Bronchial epithelial cell (primary cell): ENCODE measurements at regions not wholly inside any gene's neighbourhood (a gene's known extent, or its start where the extent isn't known, plus 50 kb on each side); places are given as distances from the start of the nearest gene placed in this dataset.

Experiments
- DNase-seq: peaks from one replicate; pipeline ENCODE4 v3.0.0-alpha.2; 2010; ENCODE audit warnings: low read depth
- FAIRE-seq: peaks from 2 replicates; lab custom pipeline; 2011; peaks lifted over from hg19 to GRCh38; lab: Jason Lieb, UNC
- H3K27me3 ChIP-seq: 2 replicates; pipeline ENCODE4 v1.5.1; 2011; ENCODE audit warnings: low read length; ENCODE audit not compliant: control insufficient read depth, insufficient read depth
- H3K36me3 ChIP-seq: 2 replicates; pipeline ENCODE4 v1.5.1; 2011; ENCODE audit warnings: low read length; ENCODE audit not compliant: control insufficient read depth, insufficient read depth
- H3K4me3 ChIP-seq: 2 replicates; pipeline ENCODE4 v1.5.1; 2011; ENCODE audit warnings: mild to moderate bottlenecking, low read depth, low read length, control low read depth
- CTCF ChIP-seq: IDR thresholded peaks from 2 replicates; pipeline ENCODE4 v1.5.1; 2011; ENCODE audit warnings: mild to moderate bottlenecking, moderate library complexity, low read length, control low read depth, inconsistent platforms; ENCODE audit not compliant: insufficient read depth, severe bottlenecking

GRCh38 chr2:6495466-6495865, 370.2 kb downstream of the CMPK2 start:
- Histone ChIP-seq H3K27me3 (no peaks in the 10 kb centered on the region), H3K4me3 (no peak overlapping the region), H3K36me3 (no peaks in the 10 kb centered on the region)
- TF ChIP-seq CTCF, result no peak
- FAIRE-seq (no peak), DNase-seq (no peak)

DNA sequence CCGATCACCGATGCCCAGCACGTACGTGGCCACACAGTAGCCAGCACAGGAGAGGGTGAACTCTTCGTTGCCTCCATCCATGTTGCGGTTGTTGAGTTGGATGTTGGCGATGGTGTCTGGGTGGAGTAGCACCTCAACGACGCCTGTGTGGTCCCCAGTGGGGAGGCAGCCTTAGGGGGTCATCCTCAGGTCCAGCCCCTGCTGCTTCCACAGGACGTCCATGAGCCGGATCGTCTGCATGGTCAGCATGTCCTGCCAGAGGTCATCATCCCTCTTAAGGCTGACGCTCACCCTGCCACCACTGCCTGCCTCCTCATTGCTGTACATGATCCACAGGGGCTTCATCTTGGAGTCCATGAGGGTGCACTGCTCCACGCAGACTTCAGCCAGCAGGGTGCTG, 369.3 kb downstream of the CMPK2 start:
- Histone ChIP-seq H3K36me3 (no peaks in the 10 kb centered on the region), H3K27me3 (no peaks in the 10 kb centered on the region), H3K4me3 (no peak overlapping the region)
- TF ChIP-seq CTCF, result no peak
- DNase-seq, result no peak
- FAIRE-seq, result no peak

GRCh38 chr2:6497048-6497447, 368.7 kb downstream of the CMPK2 start:
- DNase-seq, result no peak
- Histone ChIP-seq H3K36me3 (no peaks in the 10 kb centered on the region), H3K4me3 (no peak overlapping the region), H3K27me3 (no peaks in the 10 kb centered on the region)
- FAIRE-seq, result no peak
- TF ChIP-seq CTCF, result no peak

- no peak for TF ChIP-seq CTCF
- H3K36me3 ChIP-seq, result no peaks in the 10 kb centered on the region
- no peak overlapping the region for H3K4me3 ChIP-seq
- no peak for DNase-seq
- no peaks in the 10 kb centered on the region for H3K27me3 ChIP-seq
- no peak for FAIRE-seq
Measured at GRCh38 chr2:6498841-6499240, 366.9 kb downstream of the CMPK2 start.

DNA sequence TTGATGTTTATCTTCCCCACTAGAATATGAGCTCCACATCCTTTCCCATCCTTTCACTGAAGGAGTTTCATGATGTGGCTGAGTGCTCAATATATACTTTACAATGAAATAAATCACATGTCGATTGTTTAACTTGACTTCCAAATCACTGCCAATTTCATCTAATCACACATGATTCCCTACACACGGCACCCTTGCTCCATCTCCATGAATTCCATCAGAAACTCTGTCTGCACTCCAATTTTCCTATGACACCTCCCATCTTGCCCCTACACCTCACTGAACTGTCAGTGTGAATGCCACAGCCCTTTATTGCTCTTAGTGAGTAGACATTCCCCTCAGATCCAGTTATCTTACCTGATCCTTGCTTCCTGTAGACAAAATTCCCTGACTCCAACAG, 366.0 kb downstream of the CMPK2 start:
- FAIRE-seq, result no peak

More for the DNA sequence above, 366.0 kb downstream of the CMPK2 start:
- Histone ChIP-seq H3K4me3 (no peak overlapping the region), H3K36me3 (no peaks in the 10 kb centered on the region), H3K27me3 (no peaks in the 10 kb centered on the region)
- no peak for TF ChIP-seq CTCF
- DNase-seq, result no peak
